HG03039 (cell line): ENCODE measurements at regions not wholly inside any gene's neighbourhood (a gene's known extent, or its start where the extent isn't known, plus 50 kb on each side); places are given as distances from the start of the nearest gene placed in this dataset.
"Not testable (repeated sequence)": the region's sequence is repeated elsewhere in the genome, so short reads cannot be mapped to it uniquely, and the experiment has no call there.

ENCODE experiments used
- ATAC-seq: cut with Tn5 transposase; IDR thresholded peaks from one replicate; pipeline ENCODE4 v1.9.1; 2021; ENCODE audit warnings: mild to moderate bottlenecking, moderate library complexity; ENCODE audit not compliant: unreplicated experiment

DNA sequence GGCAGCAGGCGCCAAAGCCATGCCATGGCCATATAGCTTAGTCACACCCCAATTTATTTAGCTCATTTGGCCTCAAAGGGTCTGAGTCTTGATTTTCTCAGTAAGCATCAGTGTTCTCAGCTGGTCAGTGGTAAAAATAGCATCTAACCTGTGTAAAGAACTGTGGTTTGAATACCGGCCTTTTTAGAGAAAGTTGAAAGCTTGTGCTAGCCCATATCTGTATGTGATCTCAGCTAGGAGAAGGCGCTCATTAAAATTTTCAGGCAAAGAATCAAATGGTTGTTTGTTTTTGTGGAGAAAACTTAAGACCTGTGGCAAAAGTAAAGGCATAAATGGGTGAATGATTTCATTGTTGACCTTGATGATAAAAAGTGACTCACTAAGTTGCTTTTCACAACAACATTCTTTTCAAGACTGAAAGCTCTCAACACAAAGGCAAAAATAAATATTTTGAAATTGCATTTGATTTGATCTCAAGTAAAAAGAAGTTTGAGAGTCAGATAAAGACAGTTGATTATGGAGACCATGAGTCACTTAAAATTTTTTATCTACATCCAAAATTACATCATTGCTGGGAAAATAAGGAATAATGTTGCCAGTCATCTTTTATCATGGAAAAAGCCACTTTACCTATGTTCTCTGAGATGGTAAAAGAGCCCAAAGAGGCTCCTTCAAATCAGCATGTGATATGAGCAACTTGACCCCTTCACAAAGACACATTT, 128.5 kb upstream of the RGS6 start:
- ATAC-seq, result no peak

DNA sequence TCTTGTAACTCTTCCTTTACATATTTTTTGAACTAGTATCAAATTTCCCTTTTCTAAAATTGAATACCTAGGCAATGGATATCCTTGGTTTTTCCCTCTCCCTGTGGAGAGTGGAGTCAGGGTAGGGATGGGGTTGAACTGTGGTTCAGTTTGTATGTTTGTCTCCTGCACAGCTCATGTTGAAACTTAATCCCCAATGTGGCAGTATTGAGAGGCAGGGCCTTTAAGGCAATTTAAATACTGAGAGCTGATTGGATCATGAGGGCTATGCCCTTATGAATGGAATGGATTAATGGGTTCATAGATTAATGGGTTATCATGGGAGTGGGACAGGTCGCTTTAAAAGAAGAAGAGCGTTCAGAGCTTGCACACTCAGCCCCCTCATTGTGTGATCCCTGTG, 127.2 kb upstream of the RGS6 start:
- ATAC-seq, result no peak

DNA sequence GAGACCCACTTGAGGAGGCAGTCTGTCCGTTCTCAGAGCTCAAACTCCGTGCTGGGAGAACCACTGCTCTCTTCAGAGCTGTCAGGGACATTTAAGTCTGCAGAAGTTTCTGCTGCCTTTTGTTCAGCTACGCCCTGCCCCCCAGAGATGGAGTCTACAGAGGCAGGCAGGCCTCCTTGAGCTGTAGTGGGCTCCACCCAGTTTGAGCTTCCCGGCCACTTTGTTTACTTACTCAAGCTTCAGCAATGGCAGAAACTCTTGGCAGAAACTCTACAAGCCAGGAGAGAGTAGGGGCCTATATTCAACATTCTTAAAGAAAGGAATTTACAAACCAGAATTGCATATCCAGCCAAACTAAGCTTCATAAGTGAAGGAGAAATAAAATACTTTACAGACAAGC, 125.2 kb upstream of the RGS6 start:
- not testable (repeated sequence) for ATAC-seq

DNA sequence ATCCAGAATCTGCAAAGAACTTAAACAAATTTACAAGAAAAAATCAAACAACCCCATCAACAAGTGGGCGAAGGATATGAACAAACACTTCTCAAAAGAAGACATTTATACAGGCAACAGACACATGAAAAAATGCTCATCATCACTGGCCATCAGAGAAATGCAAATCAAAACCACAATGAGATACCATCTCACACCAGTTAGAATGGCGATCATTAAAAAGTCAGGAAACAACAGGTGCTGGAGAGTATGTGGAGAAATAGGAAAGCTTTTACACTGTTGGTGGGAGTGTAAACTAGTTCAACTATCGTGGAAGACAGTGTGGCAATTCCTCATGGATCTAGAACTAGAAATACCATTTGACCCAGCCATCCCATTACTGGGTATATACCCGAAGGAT, 121.4 kb upstream of the RGS6 start:
- ATAC-seq, result not testable (repeated sequence)

DNA sequence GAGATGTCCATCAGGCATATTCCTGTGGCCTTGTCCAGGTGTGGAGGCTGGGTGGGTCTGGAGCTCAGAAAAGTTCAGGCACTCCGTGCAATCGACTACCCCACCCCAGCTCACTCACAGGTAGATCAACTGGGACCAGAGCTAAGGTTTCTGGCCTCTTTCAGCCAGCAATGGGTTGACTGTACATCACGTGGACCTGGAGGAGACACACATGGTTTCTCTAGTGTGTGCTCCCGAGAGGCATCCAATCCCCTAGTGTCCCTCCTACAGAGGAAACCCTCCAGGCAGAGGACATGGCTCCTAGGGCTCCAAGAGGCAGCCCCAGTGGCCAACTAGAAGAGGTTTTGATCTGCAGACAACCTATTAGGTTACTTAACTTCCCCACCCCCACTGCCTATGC, 119.5 kb upstream of the RGS6 start:
- no peak for ATAC-seq

DNA sequence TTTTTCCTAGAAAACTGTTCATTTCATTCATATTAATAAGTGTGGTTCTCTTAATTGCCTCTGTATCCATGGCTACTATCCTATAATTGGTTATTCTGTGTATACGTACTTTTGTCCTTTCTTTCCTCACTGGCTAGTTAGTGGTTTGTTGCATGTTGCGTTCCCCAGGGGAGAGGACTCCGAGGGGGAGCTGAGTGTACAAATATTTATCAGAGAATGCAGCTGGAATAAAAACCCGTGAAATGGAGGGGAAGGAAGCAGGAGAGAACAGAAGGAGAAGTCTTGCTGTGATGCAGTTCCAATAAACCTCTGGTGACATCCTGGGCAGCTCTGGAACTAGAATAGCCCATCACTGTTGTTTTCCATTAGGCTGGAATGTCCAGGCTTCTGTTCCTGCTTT, 117.1 kb upstream of the RGS6 start:
- ATAC-seq, result no peak

DNA sequence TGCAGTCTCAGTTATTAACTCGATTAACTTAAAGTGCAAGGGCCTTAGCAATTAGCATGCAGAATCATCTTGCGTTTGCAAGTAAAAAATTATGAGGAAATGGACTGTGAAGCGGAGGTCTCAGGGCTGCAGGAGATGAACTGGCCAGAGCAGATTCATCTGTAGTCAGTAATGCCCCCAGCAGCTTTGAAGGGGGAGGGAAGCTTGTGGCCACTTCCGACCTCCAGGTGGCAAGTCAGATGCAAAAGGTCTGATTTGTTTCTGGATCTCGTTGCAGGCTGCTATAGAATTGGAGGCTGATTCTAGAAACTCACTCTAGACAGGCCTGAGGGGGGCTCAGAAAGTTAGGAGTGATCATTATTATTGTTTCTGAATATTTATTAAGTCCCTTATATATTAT, 107.4 kb upstream of the RGS6 start:
- ATAC-seq, result no peak

DNA sequence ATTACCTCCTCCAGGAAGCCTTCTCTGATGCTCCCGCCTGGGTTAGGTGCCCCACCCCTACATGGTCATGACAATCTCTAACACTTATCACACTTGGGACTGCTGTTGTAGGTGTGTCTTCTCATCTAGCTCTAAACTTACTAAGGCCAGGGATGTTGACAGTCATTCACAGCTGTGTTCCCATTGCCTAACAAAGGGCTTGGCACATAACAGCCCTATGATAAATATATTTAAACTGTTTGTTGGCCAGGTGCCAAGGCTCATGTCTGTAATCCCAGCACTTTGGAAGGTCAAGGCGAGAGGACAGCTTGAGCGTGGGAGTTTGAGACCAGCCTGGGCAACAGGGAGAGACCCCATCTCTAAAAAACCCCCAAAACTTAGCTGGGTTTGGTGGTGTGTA, 98.8 kb upstream of the RGS6 start:
- ATAC-seq, result no peak

DNA sequence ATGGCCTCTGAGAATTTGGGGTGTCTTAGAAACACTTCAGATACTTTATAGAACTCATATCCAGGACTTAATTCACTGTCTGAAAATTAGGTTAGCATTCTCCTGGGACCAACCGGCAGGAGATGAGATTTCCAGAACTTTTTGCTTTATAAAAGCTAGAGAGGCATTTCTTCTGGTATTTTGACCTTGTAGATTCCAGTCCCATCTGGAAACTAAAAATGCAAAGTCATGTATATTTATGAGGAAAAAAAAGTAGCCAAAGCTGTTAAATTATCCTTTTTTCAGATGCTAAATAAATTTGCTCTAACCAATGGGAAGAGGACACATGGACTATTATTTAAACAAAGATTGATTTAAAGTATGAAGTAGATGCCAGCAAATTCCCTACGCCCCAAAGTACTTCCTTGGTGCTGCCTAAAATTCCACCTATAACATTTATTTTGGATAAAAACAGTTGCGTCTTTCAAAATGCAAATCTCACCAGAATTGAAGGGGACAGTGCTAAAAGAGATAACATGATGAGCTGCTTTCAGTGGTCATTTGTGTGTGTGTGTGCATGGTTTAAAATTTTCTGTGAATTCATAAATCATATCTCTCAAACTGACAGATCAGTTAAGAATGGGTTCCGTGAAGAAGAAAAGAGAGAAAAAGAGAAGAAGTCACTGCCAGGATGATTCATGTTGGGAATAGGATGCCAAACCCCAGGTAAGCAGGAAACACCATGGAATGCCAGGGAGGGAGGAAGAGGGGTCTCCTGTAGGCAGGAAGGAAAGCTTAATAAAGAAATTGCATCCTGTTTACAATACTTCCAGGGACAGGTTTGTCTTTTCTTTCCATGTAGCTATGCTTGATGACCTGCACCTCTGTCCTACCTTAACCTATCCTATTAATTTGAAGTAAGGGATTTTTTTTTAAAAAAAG, 97.7 kb upstream of the RGS6 start:
- no peak for ATAC-seq

DNA sequence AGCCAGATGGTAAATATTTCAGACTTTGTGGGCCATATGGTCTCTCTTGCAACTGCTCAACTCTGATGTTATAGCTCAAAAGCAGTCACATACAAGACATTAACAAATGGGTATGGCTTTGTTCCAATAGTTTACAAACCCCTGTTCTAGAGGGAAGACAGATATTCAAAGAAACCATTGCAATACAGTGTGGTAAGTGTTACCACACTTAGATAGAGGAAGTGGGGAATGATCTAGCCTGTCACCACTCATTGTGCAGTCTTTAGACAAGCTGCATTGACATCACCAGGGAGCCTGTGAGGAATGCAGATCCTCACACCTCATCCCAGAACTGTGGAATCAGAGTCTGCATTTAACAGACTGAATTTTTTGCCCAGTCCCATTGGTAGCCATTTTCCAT, 80.0 kb upstream of the RGS6 start:
- no peak for ATAC-seq

DNA sequence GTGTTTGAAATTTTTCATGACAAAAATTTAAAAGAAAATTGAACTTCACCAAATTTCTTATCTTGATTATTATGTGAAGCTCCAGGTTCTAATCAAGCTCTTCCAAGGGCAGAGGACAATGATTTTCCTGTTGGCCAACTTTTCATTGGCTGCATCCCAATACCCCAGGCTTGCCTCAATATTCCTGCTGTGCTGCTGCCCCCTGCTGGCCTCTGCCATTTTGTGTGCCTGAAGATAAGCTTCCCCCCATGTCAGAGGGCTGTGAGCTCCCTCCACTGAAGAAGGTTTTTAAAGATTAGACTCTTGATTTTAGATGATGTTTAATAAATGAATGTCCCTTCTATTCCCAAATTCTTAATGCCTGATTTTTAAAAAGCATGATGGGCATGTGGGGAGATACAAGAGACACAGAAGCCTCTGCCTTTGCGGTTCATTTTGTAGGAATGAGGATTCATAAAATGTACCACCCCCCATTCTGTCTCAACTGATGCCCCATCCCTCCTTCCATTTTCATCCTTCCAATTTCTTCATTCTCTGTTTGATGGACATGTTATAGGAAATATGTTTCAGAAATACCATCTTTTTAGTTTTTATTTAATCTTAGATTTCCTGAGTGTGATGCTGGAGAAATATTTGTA, 76.7 kb upstream of the RGS6 start:
- ATAC-seq, result no peak

DNA sequence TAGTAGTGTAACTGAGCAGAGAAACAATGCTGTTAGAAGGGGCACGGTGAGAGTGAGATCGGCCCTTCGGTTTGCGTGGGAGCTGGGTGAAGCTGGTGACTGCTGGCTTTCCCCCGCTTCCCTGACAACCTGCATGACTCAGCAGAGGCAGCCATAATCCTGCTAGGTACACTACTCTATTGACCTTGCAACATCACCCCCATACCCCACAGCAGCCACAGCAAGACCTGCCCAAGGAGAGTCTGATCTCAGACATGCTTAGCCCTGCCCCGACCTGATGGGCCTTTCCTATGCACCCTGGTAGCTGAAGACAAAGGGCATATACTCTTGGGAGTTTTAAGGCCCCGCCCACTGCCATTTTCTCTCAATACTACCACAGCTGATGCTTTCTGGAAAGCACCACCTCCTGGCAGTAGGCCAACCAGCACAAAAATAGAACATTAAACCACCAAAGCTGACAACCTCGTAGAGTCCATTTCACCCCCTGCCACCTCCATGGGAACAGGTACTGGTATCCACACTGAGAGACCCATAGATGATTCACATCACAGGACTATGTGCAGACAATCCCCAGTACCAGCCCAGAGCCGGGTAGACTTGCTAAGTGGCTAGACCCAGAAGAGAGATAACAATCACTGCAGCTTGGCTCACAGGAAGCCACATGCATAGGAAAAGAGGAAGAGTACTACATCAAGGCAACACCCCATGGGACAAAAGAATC, 75.9 kb upstream of the RGS6 start:
- ATAC-seq, result no peak

DNA sequence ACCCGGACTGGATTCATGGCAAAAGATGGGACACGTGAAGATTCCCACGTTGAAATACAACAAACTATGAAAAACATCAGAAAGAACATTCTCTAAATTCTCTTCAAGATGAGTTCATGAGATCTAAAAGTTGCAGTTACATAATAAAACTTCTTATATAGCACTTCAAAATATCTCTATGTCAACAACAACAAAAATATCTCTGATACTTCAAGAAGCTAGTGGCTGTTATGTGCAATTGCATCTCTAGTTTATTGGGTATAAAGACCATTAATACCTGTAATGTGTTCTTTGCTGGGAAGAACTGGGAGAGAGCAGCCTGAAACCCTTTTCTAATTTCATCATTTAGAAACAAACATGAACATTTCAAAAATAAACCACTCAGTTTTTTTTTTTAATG, 69.2 kb upstream of the RGS6 start:
- ATAC-seq, result no peak

DNA sequence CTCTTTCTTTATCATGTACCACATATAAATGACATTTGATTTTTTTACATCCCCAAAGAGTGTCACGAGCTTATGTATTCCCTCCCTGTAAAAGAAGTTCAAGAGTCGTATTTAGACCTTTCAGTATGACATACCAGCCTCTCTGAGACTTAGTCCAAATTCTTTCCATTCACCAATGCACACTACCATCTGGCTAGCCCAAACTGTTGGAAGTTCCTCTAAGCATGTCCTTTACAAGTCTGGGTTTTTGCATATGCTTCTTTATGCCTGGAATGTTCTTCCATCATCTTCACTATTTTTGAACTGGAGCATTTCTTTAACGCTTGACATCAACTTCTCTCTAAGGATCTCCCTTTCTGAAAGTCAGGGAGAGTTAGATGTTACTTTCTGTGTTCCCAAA, 68.5 kb upstream of the RGS6 start:
- no peak for ATAC-seq
